C4-2B (cell line): ENCODE measurements at regions not wholly inside any gene's neighbourhood (a gene's known extent, or its start where the extent isn't known, plus 50 kb on each side); places are given as distances from the start of the nearest gene placed in this dataset.

Source experiments
- CTCF ChIP-seq: fragments of 450-650 bp; conservative IDR thresholded peaks from 2 replicates; pipeline ENCODE4 v1.5.1; 2017; ENCODE audit warnings: mild to moderate bottlenecking
- ZFX ChIP-seq: fragments of 450-650 bp; IDR thresholded peaks from 2 replicates; pipeline ENCODE4 v1.6.1; 2017

- no peak for TF ChIP-seq CTCF
- TF ChIP-seq ZFX: no peak
Observed at GRCh38 chr14:82073547-82073946, 539.9 kb upstream of the SEL1L start.
